Activated CD8-positive, alpha-beta memory T cell treated with anti-CD3 and anti-CD28 coated beads for 36 hours (primary cell): ENCODE measurements at regions not wholly inside any gene's neighbourhood (a gene's known extent, or its start where the extent isn't known, plus 50 kb on each side); places are given as distances from the start of the nearest gene placed in this dataset.
"Not testable (repeated sequence)": the region's sequence is repeated elsewhere in the genome, so short reads cannot be mapped to it uniquely, and the experiment has no call there.

Source experiments
- CTCF ChIA-PET: fragments of 350-600 bp; sonication (Branson Sonifier 250); formaldehyde crosslinking; loops from one replicate; lab custom pipeline; 2021; ENCODE audit warnings: antibody characterized with exemption; lab: Charles Lee
- POLR2A ChIA-PET: fragments of 350-600 bp; sonication (Branson Sonifier 250); formaldehyde crosslinking; loops from one replicate; lab custom pipeline; 2021; ENCODE audit warnings: antibody characterized with exemption; lab: Charles Lee

DNA sequence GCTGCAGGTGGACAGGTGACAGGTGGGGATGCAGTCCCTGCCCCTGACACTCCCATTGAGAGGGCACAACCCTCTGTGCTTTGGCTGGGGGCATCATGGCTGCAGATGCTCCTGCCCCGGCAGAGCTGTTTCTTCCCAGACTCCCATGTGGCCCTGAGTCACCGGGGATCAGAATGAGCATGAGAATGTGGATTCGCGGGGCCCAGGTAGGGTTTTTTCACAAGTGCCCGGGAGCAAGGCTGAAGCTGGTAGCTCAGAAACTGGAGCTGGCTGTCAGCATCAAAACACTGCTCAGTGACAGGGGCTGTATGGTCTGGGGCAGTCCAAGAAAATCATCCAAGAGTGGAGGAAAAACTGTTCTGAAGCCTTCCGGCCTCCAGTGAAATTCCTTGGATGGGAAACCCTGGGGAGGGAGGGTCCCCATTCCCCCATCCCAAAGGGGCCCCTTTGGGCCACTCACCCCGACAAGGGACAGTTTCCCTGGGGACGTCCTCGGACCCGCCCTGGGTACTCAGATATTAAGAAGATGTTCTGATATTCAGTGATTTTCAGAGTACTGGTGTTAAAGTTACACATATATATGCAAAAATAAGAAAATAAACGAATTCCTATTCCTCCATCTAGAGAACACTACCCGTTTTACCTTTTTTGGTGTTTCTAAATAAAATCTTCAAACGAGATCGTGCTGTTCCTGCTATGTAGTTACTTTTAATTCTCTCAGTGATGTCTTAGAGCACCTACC, 120.1 kb upstream of the LPCAT1 start:
- POLR2A ChIA-PET: no interaction called here
- CTCF ChIA-PET: interaction anchor here (0.6 to 1.9 kb wide), 7 partner anchors 9 to 479 kb away, joined by 3 to 15 read pairs (median 5); no protein-coding TSS in a partner anchor

DNA sequence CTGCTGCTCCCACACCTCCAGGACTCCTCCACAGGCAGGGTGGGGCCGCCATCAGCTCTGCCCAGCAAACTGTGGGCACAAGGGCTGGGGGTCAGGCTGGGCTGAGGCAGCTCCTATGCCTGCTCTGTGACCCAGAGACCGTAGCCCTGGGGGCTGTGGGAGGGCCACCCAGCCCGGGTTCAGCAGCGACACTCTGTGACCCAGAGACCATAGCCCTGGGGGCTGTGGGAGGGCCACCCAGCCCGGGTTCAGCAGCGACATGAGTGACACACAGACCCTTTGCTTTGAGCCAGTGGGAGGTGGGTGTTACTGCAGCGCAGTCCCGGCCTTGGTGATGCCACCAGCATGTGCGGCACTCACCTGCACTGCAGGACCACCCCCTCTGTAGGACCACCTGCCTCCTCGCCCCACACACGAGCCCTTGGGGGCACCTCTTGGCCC, 118.9 kb upstream of the LPCAT1 start:
- CTCF ChIA-PET: interaction anchor here (0.7 to 1.9 kb wide), 2 partner anchors 162 to 468 kb away, joined by 3 to 6 read pairs; no protein-coding TSS in a partner anchor
- POLR2A ChIA-PET: no interaction called here

DNA sequence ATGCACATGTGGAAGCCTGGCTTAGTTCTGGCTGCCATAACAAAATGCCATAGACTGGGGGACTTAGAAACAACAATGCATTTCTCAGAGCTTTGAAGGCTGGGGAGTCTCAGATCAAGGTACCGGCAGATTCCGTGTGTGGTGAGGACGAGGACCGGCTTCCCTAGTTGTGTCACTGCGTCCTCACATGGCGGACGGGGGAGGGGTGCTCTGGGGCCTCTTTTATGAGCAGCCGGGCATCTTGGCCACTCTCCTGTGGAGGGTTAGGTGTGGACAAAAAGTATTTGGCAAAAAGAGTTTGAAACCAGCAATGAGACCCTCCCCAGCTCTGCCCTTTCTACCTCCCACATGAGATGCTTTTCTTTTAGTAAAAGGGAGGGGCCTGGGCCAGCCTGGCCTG, 118.5 kb upstream of the LPCAT1 start:
- CTCF ChIA-PET: interaction anchor here (0.7 to 1.9 kb wide), 2 partner anchors 162 to 468 kb away, joined by 3 to 6 read pairs; no protein-coding TSS in a partner anchor
- POLR2A ChIA-PET: no interaction called here

DNA sequence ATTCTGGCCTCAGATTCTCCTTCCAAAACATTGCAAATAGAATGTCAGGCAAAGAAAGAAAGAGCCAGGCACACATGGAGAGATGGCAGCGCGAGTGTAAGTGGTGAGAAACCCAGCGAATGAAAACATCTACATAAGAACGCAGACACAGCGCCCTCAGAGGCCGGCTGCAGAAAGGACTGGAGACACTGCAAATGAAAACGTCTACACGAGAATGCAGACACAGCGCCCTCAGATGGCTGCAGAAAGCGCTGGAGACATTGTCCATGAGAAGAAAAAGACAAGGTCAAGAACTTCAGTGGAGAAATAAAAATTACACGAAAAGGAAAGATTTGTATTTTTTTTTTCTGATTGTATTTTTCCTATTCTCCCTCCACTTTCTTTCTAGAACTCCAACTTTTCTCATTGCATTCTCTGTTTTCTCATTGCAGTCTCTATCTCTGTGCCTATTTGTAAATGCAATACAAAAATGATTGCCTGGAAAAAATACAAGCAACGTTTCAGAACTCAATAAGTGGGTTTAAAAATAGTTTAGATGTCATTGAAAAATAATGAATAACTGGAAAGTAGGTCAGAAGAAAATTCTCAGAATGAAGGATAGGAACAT, 117.9 kb upstream of the LPCAT1 start:
- POLR2A ChIA-PET: no interaction called here
- CTCF ChIA-PET: interaction anchor here (1.6 to 1.9 kb wide), 2 partner anchors 262 to 467 kb away, joined by 3 to 6 read pairs; no protein-coding TSS in a partner anchor

DNA sequence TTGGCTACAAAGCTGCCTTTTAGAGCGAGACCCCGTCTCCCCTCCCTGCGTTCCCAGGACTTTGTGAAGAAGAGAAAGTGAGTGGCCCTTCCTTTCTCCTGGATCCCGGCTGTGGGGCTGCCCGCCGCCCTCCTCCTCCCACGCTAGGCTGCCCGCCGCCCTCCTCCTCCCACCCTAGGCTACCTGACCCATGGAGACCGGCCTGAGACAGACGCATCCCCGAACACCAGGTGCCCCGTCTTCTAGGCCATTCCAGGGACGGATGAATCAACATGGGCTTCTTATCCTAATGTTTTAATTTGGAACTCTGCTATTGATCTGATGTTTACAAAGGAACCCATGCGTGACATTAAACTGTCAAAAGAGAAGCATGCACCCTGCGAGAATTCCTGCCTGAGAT, 117.3 kb upstream of the LPCAT1 start:
- POLR2A ChIA-PET: no interaction called here
- CTCF ChIA-PET: interaction anchor here (1.6 kb wide), 1 partner anchor 261 kb away, joined by 3 read pairs; no protein-coding TSS in a partner anchor

DNA sequence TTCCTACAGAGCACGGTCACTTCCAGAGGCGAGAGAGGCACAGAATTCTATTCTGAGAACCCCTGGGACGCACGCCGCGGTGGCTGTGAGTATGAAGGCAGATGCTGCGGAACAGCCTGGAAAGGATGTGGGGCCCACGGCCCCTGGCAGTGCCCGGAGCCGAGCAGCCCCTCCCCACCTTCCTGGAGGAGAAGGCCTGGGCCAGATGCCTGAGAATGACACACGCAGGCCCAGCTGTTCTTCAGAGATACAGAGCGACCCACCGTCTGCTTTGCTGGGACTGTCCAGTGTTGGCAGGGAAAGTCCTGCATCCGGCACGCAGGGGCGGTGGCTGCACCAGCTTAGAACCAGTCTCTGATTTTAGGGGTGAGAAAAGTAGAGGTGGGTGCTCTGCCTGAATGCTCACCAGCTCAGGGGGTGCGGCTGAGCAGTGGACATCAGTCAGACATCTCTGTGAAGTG, 116.7 kb upstream of the LPCAT1 start:
- ChIA-PET CTCF (interaction anchor here (1.6 kb wide), 1 partner anchor 261 kb away, joined by 3 read pairs; no protein-coding TSS in a partner anchor), POLR2A (no interaction called here)

DNA sequence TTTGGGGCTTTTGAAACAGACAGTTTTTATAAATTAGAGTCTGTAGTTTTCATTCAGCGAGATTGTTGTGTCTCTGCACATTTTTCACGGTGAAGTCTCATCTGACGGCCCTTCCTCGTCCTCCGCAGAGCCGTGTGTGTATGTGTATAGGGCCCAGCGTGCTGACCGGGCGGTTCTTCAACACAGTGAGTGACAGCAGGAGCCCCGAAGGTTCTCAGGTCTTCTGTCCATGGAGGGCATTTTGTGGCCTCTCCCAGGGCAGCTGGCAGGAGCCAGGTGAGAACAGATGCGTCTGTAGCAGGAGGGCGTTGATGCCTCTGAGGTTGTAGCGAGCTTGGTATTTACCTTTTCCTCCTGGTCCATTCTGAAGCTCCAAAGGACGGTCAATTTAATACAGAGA, 116.0 kb upstream of the LPCAT1 start:
- POLR2A ChIA-PET: no interaction called here
- CTCF ChIA-PET: interaction anchor here (0.8 to 1.6 kb wide), 2 partner anchors 260 to 395 kb away, joined by 3 read pairs; no protein-coding TSS in a partner anchor

DNA sequence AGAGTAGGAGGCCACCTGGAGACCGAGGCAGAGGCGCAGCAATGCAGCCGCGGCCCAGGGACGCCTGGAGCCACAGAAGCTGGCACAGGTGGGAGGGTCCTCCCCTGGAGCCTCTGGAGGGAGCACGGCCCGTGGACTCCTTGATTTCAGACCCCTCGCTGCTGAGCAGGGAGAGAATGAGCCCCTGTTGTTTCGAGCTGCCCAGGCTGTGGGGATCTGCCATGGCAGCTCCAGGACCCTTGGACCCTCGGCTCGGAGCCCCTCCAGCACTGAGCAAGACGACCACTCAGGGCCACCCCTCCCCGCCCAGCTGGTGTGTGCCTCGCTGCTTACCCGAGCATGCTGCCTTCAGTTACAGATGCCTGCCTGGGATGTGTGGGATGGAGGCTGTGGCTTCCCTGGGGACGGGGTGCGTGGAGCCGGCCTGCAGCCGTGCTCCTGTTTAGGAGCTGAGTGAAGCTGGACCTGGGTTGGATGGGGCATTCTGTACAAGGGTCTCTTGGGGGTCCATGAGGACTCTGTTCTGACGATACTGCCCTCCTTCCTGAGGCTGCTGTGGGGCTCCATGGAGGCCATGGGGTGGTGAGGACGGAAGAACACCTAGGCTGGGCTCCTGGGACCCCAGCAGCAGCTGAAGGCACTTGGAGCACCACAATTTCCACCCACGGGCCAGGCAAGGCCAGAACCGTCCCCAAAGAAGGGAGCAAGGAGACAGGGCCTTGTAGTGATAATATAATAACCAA, 115.1 kb upstream of the LPCAT1 start:
- ChIA-PET POLR2A (no interaction called here), CTCF (interaction anchor here (0.8 kb wide), 1 partner anchor 396 kb away, joined by 3 read pairs; no protein-coding TSS in a partner anchor)

DNA sequence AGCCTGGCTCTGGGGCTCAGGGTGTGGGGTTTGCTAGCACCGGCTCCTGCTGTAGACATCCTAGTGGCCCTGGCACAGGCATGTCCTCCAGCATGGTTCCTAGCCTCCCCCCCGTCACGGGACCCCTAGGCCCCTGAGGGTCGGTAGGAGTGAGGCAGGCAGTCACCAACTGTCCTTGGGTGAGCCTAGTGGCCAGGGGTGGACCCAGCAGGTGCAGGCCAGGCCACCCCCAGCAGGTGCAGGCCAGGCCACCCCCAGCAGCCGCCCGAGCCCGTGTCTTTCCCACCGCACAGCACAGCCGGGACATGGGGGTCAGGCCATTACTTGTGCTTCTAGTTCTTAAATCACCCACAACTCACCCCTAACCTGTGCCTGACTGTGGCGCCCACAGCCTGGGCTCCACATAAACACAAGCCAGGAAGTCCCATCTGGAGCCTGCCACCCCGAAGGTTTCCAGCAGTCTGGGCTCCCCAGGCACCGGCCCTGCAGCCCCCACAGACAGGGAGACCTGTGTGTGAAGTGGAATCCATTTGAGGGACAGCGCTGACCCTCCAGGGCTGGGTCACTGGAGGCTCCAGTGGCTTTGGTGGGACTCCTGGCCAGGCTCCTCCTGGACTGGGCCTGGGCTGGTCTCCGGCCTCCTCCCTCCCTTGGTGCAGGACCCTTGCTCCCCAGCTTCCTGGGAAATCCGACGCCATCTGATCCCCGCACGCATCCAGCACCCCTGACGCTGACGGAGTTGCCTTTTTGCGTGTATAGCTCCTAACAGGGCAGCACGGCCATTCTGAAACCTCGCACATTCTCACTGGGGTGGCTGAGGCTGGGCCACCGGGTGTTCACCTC, 114.1 kb upstream of the LPCAT1 start:
- POLR2A ChIA-PET: no interaction called here
- CTCF ChIA-PET: no interaction called here

DNA sequence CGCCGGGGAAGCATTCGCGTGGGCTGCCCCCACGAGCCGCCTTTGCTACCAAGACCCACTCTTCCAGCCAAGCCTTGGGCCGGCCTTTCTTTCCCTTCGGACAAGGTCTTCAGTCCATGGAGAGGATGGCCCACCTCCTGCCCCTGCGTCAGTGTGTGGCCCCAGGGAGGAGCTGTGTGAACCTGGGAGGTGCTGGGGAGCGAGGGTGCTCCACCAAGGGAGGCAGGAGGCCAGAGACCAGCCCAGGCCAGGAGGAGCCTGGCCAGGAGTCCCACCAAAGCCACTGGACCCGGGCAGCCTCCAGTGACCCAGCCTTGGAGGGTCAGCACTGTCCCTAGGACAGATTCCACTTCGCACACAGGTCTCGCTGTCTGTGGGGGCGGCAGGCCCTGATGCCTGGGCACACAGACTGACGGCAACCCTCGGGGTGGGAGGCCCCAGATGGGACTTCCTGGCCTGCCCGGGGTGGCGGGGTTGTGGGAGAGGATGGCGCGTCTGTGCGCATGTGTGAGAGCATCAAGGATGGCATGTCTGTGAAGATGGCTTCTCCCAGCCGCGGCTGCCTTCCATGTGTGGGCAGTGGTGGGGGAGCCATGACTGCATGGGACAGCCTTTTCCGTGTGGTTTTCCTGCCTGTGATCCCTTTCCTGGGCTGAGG, 113.3 kb upstream of the LPCAT1 start:
- ChIA-PET POLR2A (no interaction called here), CTCF (no interaction called here)

DNA sequence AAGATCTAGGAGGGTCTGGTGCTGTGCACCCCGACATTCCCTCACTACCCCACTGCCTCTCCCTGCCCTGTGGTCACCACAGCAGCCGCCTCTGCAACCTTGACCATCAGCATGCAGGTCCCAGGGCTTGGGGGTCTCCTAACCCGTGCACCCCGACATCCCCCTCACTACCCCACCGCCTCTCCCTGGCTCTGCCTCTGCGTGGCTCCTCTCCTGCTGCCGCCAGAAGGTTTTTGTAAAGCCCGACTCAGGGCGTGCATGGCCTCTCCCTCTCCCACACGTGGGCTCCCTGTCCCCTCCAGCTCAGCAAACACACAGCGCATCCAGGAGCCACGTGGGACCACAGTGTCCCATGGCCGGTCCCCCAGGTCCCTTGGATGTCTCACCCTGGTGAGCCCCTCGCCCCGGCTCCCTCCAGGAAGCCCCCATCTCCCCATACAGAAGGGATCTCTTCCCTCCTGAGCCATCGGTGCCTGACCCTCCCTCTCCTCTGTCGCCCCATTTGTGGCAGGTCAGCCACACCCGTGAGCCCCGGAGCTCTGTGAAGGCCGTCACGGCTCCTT, 112.5 kb upstream of the LPCAT1 start:
- POLR2A ChIA-PET, CTCF ChIA-PET: not testable (repeated sequence)

DNA sequence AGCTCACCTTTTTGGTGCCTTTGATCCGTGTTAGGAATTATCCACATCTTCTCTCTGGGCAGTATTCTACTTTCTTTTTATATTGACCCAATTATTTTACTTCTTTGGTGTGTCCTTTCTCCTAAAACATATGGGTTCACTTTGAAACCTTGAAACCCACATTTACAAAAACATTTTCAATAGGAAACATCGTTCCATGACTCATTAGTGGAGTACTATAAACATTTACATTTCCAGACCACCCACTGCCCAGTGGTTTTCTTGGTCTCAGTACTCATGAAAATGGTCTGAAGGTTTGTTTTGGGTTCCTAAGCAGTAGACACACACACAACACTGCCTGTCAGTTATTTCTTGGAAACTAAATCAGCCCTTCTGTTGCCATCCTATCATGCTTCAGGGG, 111.7 kb upstream of the LPCAT1 start:
- POLR2A ChIA-PET, CTCF ChIA-PET: not testable (repeated sequence)

DNA sequence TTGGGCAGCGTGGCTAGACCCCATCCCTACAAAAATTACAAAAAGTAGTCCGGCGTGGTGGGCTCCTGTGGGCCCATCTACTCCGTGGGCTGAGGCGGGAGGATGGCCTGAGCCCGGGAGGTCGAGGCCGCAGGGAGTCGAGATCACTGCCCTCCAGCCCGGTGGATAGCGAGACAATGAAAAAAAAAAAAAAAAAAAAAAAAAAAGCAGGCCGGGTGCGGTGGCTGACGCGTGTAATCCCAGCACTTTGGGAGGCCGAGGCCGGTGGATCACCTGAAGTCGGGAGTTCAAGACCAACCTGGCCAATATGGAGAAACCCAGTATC, 110.5 kb upstream of the LPCAT1 start:
- ChIA-PET POLR2A (interaction anchor here (0.6 to 0.7 kb wide), 4 partner anchors 118 to 1162 kb away, joined by 3 to 5 read pairs (median 4); no protein-coding TSS in a partner anchor), CTCF (interaction anchor here (1.0 kb wide), 1 partner anchor 40 kb away, joined by 3 read pairs; no protein-coding TSS in a partner anchor)

DNA sequence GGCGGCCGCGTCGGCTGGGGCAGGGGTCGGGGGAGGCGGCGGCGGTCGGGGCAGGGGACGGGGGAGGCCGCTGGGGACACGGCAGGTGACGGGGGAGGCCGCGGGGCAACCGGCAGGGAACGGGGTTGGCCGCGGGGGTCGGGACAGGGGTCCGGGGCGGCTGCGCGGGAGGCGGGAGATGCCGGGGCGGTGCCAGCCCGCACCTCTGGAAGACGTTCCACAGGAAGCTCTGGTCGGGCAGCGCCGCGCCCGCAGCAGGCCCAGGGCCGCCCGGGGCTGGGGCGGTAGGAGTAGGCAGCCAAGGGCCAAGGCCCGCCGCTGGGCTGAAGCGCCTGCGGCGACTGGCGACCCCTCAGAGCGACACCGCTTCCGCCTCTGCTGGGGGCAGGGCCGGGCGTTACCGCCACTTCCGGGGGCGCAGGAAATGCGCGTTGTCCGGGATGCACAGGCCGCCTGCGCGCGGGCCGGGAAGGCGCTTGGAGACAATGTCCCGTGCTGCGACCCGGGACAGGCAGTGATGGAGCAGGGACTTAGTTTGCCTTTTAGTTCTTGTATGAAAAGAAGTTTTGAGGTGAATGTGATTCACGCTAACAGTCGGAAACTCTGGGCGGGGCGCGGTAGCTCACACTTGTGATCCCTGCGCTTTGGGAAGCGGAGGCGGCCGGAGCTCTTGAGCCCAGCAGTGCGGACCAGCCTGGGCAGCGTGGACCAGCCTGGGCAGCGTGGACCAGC, 110.0 kb upstream of the LPCAT1 start:
- POLR2A ChIA-PET: interaction anchor here (0.6 to 0.7 kb wide), 3 partner anchors 117 to 250 kb away, joined by 3 to 4 read pairs (median 3); no protein-coding TSS in a partner anchor

DNA sequence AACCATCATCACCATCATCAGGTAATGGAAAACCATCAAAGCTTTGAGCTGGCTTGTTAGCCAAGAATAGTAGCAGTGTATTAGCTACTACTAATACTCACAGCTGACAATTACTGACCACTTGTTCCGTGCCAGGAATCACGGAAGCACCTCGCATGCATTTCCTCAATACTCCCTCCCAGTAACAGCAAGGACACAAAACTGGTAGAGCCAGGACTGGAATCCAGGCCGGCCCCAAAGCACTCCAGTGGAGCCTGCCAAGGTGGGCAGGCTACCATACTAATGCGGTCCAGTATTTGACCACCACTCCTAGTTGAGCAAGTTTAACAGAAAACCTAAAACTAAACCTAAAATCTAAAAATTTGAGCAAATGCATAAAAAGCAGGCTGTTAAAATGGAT, 107.2 kb upstream of the LPCAT1 start:
- CTCF ChIA-PET: not testable (repeated sequence)

More for the DNA sequence above, 110.0 kb upstream of the LPCAT1 start:
- CTCF ChIA-PET: interaction anchor here (1.0 kb wide), 1 partner anchor 40 kb away, joined by 3 read pairs; no protein-coding TSS in a partner anchor

DNA sequence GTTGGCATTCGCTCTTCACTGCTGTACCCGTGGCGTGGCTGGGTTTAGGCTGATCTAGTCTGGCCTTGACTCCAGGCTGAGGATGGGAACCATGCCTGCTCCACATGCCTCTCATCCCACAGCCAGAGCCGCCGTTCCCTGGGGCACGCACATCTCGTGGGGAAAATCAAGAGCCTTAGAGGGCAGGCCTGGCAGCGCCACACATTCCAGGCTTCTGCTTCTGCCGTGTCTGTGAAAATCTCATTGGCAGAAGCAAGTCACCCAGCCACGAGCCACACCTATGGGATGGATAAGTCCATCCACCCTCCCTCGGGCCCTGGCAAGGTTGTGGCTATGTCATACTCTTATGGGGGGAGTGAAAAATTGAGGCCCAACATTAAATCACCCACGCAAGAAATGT, 102.6 kb upstream of the LPCAT1 start:
- POLR2A ChIA-PET, CTCF ChIA-PET: not testable (repeated sequence)

More for the DNA sequence above, 107.2 kb upstream of the LPCAT1 start:
- POLR2A ChIA-PET: not testable (repeated sequence)

DNA sequence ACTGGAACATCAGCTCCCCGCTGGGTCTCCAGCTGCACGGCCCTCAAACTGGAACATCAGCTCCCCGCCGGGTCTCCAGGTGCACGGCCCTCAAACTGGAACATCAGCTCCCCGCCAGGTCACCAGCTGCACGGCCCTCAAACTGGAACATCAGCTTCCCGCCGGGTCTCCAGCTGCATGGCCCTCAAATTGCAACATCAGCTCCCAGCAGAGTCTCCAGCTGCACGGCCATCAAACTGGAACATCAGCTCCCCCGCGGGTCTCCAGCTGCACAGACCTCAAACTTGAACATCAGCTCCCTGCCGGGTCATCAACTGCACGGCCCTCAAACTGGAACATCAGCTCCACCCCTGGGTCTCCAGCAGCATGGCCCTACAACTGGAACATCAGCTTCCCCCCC, 95.8 kb upstream of the LPCAT1 start:
- POLR2A ChIA-PET, CTCF ChIA-PET: not testable (repeated sequence)
